ENCODE measurements at regions not wholly inside any gene's neighbourhood (a gene's known extent, or its start where the extent isn't known, plus 50 kb on each side); places are given as distances from the start of the nearest gene placed in this dataset.

- TF ChIP-seq POLR2AphosphoS5 (IDR thresholded peaks at IDR 0.05): no peak
- no peak for TF ChIP-seq CTCF (IDR thresholded peaks at IDR 0.05)
- TF ChIP-seq POLR2A (IDR thresholded peaks at IDR 0.05): no peak
Observed at GRCh38 chr10:62467527-62467926, 93.4 kb downstream of the ZNF365 start.
